DND-41 (cell line): ENCODE measurements at regions not wholly inside any gene's neighbourhood (a gene's known extent, or its start where the extent isn't known, plus 50 kb on each side); places are given as distances from the start of the nearest gene placed in this dataset.

Source experiments
- EZH2 ChIP-seq: IDR thresholded peaks from 3 replicates; pipeline ENCODE4 v1.6.1; 2012; ENCODE audit warnings: borderline replicate concordance, low read depth, mild to moderate bottlenecking, moderate library complexity, low read length, inconsistent platforms; ENCODE audit not compliant: severe bottlenecking
- TF ChIP-seq, protein P1 (sequence below): IDR thresholded peaks from 2 replicates; pipeline ENCODE4 v1.5.1; 2012; ENCODE audit warnings: borderline replicate concordance, low read length, moderate library complexity, mild to moderate bottlenecking; ENCODE audit not compliant: poor library complexity, severe bottlenecking; ENCODE audit errors: extremely low read depth

DNA sequence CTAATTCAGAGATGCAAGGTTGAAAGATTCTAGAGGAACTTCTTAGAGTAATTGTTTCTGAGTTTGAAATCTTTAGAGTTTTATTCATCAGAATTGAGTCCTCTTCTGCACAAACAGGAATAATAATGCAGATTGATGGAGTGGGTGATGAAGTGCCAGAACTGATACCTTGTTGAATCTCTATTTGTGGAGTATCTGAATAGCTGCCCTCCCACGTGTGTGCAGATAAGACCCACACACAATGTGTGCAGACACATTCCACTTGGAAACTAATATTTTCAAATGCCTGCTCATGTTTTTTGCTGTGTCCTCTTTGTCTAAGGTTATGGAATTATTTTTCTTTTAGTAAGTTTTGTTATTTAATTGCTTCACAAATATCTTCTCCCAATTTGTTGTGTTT, 1167.8 kb upstream of the MAP3K7 start:
- TF ChIP-seq, protein P1, sequence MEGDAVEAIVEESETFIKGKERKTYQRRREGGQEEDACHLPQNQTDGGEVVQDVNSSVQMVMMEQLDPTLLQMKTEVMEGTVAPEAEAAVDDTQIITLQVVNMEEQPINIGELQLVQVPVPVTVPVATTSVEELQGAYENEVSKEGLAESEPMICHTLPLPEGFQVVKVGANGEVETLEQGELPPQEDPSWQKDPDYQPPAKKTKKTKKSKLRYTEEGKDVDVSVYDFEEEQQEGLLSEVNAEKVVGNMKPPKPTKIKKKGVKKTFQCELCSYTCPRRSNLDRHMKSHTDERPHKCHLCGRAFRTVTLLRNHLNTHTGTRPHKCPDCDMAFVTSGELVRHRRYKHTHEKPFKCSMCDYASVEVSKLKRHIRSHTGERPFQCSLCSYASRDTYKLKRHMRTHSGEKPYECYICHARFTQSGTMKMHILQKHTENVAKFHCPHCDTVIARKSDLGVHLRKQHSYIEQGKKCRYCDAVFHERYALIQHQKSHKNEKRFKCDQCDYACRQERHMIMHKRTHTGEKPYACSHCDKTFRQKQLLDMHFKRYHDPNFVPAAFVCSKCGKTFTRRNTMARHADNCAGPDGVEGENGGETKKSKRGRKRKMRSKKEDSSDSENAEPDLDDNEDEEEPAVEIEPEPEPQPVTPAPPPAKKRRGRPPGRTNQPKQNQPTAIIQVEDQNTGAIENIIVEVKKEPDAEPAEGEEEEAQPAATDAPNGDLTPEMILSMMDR: no peak
- no peak for TF ChIP-seq EZH2
